ENCODE measurements at regions not wholly inside any gene's neighbourhood (a gene's known extent, or its start where the extent isn't known, plus 50 kb on each side); places are given as distances from the start of the nearest gene placed in this dataset.

- H3K36me3 ChIP-seq, result no peaks in the 10 kb centered on the region
Measured at GRCh38 chr10:131400513-131400912, 89.0 kb upstream of the TCERG1L start.

DNA sequence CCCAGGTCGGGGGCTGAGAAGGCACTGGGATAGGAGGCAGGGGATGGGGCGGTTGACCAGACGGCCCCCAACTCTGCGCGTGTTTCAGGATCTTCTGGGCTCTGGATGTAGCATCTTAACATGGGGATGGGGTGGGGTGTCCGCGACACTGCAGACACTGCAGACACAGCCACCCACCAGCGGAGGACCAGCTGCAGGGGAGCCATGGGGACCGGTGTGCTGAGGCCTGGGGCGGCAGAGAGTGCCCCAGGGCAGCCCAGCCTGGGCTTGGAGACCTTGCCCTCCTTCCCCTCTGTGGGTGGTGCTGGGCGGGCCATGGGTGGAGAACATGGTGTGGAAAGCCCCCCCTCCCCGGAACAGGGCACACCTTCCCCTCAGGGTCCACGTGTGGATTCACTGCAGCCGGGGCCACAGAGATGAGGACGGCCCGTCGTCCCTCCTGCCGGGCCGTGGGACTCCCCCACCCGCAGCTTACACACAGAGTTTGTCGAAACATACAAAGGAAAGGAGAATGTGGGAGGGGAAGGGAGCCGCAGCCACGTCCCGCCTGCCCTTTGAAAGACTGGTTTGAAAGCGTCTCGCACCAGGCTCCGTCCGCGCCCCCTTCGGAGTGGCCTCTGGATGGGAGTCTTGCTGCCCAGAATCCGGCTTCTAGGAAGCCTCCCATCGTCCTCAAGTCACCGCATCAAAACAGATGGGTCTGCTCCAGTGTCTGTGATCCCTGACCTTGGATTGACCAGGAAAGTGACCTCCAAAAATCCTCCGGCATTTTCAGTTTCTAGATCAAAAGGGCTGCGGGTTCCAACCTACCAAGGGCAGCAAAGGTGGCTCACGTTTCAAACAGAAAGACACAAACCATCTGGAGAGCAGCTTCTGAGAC is 91.5 kb upstream of the TCERG1L start:
- peak in 1 of 5 donors; percentile 31 for DNase-seq
- WGBS, 3 donors, result 36 to 40% (median 39%) methylated on average over 33 to 36 of the region's 36 CpGs
- H3K27me3 ChIP-seq, result no peaks in the 10 kb centered on the region
- no peak overlapping the region for H3K4me3 ChIP-seq
- intact Hi-C loops (cut with DNase I), result no loop called here
- no peaks in the 10 kb centered on the region for H3K36me3 ChIP-seq
- H3K4me1 ChIP-seq (ENCODE audit: insufficient read depth), result peaks cover 2% of the 10 kb centered on the region
- no peak overlapping the region for H3K27ac ChIP-seq
- TF ChIP-seq POLR2A (IDR thresholded peaks at IDR 0.05) (no peak), EP300 (IDR thresholded peaks at IDR 0.05) (no peak)
- TF ChIP-seq, protein P1, sequence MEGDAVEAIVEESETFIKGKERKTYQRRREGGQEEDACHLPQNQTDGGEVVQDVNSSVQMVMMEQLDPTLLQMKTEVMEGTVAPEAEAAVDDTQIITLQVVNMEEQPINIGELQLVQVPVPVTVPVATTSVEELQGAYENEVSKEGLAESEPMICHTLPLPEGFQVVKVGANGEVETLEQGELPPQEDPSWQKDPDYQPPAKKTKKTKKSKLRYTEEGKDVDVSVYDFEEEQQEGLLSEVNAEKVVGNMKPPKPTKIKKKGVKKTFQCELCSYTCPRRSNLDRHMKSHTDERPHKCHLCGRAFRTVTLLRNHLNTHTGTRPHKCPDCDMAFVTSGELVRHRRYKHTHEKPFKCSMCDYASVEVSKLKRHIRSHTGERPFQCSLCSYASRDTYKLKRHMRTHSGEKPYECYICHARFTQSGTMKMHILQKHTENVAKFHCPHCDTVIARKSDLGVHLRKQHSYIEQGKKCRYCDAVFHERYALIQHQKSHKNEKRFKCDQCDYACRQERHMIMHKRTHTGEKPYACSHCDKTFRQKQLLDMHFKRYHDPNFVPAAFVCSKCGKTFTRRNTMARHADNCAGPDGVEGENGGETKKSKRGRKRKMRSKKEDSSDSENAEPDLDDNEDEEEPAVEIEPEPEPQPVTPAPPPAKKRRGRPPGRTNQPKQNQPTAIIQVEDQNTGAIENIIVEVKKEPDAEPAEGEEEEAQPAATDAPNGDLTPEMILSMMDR (IDR thresholded peaks at IDR 0.05), result no peak
- H3K9me3 ChIP-seq, result no peaks in the 10 kb centered on the region

More at GRCh38 chr10:131400513-131400912, 89.0 kb upstream of the TCERG1L start:
- whole genome bisulfite sequencing, 3 donors, result 80 to 90% (median 83%) methylated on average over 5 of the region's 5 CpGs
- no peak for TF ChIP-seq POLR2A (IDR thresholded peaks at IDR 0.05)
- TF ChIP-seq, protein P1 (IDR thresholded peaks at IDR 0.05), result no peak
- no peak for TF ChIP-seq EP300 (IDR thresholded peaks at IDR 0.05)
- Histone ChIP-seq H3K27me3 (no peaks in the 10 kb centered on the region), H3K9me3 (no peaks in the 10 kb centered on the region), H3K4me1 (ENCODE audit: insufficient read depth) (peaks cover 5% of the 10 kb centered on the region), H3K4me3 (no peak overlapping the region), H3K27ac (no peak overlapping the region)
- intact Hi-C loops (cut with DNase I), result no loop called here
- no peak for DNase-seq

GRCh38 chr10:131403936-131404335 is 92.4 kb upstream of the TCERG1L start:
- Histone ChIP-seq H3K9me3 (no peaks in the 10 kb centered on the region), H3K27me3 (no peaks in the 10 kb centered on the region)
- DNase-seq, result no peak

GRCh38 chr10:131404886-131405285 is 93.4 kb upstream of the TCERG1L start:
- Histone ChIP-seq H3K4me3 (no peak overlapping the region), H3K9me3 (no peaks in the 10 kb centered on the region), H3K36me3 (no peaks in the 10 kb centered on the region), H3K4me1 (ENCODE audit: insufficient read depth) (peaks cover 2% of the 10 kb centered on the region), H3K27ac (no peak overlapping the region), H3K27me3 (no peaks in the 10 kb centered on the region)
- intact Hi-C loops (cut with DNase I), result no loop called here
- TF ChIP-seq, protein P1 (IDR thresholded peaks at IDR 0.05), result no peak
- TF ChIP-seq POLR2A (IDR thresholded peaks at IDR 0.05) (no peak), EP300 (IDR thresholded peaks at IDR 0.05) (no peak)
- WGBS, 3 donors, result 94 to 96% (median 94%) methylated on average over 10 of the region's 10 CpGs
- DNase-seq, result no peak

More at GRCh38 chr10:131403936-131404335, 92.4 kb upstream of the TCERG1L start:
- H3K36me3 ChIP-seq, result no peaks in the 10 kb centered on the region
- H3K4me1 ChIP-seq (ENCODE audit: insufficient read depth), result peaks cover 2% of the 10 kb centered on the region
- no peak overlapping the region for H3K4me3 ChIP-seq
- intact Hi-C loops (cut with DNase I), result no loop called here
- TF ChIP-seq POLR2A (IDR thresholded peaks at IDR 0.05) (no peak), EP300 (IDR thresholded peaks at IDR 0.05) (no peak)
- TF ChIP-seq, protein P1 (IDR thresholded peaks at IDR 0.05), result no peak
- H3K27ac ChIP-seq, result no peak overlapping the region
- WGBS, 3 donors, result 83 to 89% (median 85%) methylated on average over 5 to 7 of the region's 7 CpGs
